Esophagus muscularis mucosa (tissue), 3 donors: ENCODE measurements at regions not wholly inside any gene's neighbourhood (a gene's known extent, or its start where the extent isn't known, plus 50 kb on each side); places are given as distances from the start of the nearest gene placed in this dataset.

Experiments used
- CTCF ChIP-seq, 3 experiments: fragments of 200-600 bp in 2 of 3; fragments of 450-650 bp in 1 of 3; sonication (generic) in 2 of 3; IDR thresholded peaks; one replicate each; pipeline ENCODE4 v1.5.1; 2017 to 2019; ENCODE audit warnings: antibody characterized with exemption in 3 of 3, mild to moderate bottlenecking in 2 of 3, moderate library complexity in 1 of 3
- POLR2A ChIP-seq: fragments of 450-650 bp; IDR thresholded peaks from one replicate; pipeline ENCODE4 v1.6.1; 2017; ENCODE audit warnings: antibody characterized with exemption, moderate library complexity, mild to moderate bottlenecking, low read depth

DNA sequence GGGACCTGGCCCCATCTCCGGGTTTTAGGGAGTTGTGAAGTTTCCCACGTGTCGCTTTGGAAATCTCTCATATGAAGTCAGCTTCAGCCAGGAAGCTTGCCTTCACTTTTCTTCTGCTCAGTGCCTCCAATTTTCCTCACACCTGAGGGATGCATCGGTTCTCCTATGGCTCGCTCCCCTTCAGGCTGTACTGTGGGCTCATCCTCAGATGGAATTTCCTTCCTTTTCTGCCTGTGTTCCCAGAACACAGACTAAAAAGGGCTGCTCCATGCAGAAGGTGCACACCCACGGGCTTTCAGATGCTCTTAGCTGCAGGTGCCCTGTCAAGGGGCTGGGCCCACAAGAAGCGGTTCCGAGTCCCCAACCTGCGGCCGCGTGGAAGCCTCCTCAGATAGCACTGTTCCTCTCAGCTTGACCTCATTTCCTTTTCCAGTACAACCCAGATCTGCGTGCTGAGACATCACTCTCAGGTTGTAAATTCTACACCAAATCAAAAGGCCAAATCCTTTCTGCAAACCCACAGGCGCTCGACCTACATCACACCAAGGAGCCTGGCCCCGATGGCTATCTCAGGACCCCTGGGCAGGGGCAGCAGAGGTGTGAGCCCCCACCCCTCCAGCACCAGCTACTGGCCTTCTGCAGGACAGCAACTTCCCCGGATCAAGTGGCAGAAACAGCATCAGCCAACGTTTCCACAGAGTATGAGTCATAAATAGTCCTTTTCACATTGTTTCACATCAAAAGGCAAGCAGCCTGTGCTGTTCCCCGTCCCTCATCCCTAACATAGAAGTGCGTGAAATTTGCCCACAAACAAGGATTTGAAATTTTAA, 275.9 kb downstream of the ZNF536 start:
- TF ChIP-seq CTCF (IDR thresholded peaks at IDR 0.05) (no peak), POLR2A (no peak)
